ENCODE measurements at regions not wholly inside any gene's neighbourhood (a gene's known extent, or its start where the extent isn't known, plus 50 kb on each side); places are given as distances from the start of the nearest gene placed in this dataset.

DNA sequence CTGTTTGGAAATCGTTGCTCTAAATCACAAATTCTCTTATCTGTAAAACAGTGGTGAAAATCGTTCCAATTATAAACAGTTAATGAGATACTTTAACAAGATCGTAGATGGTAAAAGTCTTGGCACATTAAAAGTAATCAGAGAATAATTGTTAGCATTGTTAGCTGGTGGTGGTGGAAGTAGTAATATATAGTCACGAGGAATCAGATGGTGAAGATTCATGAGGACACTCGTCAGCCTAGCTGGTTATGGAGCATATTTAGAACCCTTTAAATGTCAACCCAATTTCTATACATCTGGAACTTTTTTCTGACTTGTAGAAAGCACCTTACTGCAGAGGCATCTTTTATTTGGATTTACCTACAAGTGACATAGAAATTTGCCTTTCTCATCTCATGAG is 190.8 kb downstream of the TLE1 start:
- Histone ChIP-seq H3K36me3 (no peaks in the 10 kb centered on the region), H3K4me3 (ENCODE audit: low read depth, low read length) (no peak overlapping the region), H3K27me3 (ENCODE audit: insufficient read depth, low read depth, severe bottlenecking) (no peaks in the 10 kb centered on the region), H3K27ac (no peak overlapping the region), H3K9me3 (ENCODE audit: severe bottlenecking) (peaks cover 2% of the 10 kb centered on the region)
- TF ChIP-seq, protein P1, sequence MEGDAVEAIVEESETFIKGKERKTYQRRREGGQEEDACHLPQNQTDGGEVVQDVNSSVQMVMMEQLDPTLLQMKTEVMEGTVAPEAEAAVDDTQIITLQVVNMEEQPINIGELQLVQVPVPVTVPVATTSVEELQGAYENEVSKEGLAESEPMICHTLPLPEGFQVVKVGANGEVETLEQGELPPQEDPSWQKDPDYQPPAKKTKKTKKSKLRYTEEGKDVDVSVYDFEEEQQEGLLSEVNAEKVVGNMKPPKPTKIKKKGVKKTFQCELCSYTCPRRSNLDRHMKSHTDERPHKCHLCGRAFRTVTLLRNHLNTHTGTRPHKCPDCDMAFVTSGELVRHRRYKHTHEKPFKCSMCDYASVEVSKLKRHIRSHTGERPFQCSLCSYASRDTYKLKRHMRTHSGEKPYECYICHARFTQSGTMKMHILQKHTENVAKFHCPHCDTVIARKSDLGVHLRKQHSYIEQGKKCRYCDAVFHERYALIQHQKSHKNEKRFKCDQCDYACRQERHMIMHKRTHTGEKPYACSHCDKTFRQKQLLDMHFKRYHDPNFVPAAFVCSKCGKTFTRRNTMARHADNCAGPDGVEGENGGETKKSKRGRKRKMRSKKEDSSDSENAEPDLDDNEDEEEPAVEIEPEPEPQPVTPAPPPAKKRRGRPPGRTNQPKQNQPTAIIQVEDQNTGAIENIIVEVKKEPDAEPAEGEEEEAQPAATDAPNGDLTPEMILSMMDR (IDR thresholded peaks at IDR 0.05; ENCODE audit: low read depth, low read length): no peak
- no peak for DNase-seq

DNA sequence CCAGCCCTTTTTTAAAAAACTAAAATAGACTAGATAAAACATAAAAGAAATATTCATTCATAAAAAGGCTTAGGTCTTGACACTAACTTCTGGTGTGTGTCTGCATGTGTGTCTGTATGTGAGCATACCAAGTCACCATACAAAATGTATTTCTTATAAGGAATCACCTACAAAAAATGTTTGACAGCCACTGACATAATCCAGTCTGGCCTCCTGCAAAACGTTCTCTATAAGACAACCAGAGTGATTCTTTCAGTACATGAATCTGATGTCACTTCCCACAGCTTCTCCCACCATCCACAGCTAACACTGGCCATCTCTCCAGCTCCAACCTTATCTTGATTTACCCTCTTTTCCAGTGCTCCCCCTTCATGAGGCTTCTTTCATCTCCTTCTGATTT is 192.3 kb downstream of the TLE1 start:
- H3K27ac ChIP-seq: no peak overlapping the region
- no peak for DNase-seq
- no peaks in the 10 kb centered on the region for H3K27me3 ChIP-seq (ENCODE audit: insufficient read depth, low read depth, severe bottlenecking)
- no peaks in the 10 kb centered on the region for H3K36me3 ChIP-seq
- H3K9me3 ChIP-seq (ENCODE audit: severe bottlenecking): peaks cover 2% of the 10 kb centered on the region
- no peak overlapping the region for H3K4me3 ChIP-seq (ENCODE audit: low read depth, low read length)
- TF ChIP-seq, protein P1 (IDR thresholded peaks at IDR 0.05; ENCODE audit: low read depth, low read length): no peak

DNA sequence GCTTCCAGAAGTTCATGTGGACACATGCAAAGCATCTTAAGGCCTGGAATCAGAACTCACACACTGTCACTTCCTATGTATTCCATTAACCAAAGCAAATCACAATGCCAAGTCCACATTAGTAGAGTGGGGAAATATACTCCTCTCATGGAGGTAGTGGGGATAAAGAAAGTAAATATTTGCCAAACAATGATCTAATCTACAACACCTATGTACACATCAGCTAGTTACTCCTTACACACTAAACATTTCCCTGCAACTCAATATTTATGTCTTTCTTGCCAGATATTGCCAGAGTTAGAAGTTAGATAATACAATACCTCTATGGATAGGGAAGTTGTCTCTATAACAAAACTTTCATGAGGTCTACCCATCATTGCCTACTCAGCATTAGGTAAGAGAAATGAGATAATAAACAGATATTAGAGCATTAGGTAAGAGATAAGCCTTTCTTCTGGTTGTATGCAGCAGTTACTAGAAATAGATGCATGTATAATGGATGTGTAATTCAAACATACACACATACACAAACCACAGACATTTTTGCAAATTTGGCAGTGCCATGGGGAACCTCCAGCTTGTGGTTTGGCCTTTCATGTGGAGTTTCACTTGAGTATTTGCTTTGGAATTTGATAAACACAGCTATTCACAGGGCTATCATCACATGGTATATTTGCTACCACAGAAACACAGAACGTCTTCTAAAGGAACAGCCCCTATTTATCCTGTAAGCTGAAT is 196.5 kb downstream of the TLE1 start:
- TF ChIP-seq, protein P1 (IDR thresholded peaks at IDR 0.05; ENCODE audit: low read depth, low read length): no peak
- H3K36me3 ChIP-seq: no peaks in the 10 kb centered on the region
- DNase-seq: no peak
- no peak overlapping the region for H3K4me3 ChIP-seq (ENCODE audit: low read depth, low read length)
- no peaks in the 10 kb centered on the region for H3K27me3 ChIP-seq (ENCODE audit: insufficient read depth, low read depth, severe bottlenecking)
- H3K27ac ChIP-seq: no peak overlapping the region
- peaks cover 2% of the 10 kb centered on the region for H3K9me3 ChIP-seq (ENCODE audit: severe bottlenecking)

DNA sequence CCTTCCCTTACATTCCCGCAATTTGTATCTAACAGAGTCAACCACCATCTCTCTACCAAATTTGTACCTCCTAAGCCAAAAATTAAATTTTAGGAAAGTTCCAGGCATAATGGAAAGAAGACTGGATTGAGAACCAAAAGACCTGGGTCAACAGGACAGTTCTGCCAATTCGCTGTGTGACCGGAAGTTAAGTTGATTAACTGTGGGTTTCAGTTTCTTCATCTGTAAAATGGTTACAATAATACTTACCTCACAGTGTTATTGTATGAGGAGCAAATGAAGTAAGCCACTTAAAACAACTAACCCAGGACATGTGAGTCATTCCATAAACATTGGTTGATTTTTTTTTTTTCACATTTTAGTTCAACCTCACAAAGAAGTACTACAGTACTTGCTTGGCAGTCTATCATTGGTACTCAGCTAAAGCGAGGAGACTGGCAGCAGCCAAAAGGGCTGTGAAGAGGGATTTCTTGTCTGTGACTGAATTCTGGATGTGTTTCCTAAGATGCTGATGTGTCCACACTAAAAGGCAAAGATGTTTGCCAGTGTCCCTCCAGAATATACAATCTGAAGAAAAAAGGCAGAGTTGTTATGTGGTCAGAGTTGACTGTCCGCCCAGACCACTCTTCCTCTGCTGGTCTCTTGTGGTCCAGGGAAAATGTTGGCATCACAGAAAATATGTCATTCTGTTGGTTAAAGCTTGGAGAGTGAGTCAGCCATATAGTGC is 198.6 kb downstream of the TLE1 start:
- H3K36me3 ChIP-seq: no peaks in the 10 kb centered on the region
- no peaks in the 10 kb centered on the region for H3K9me3 ChIP-seq (ENCODE audit: severe bottlenecking)
- H3K27me3 ChIP-seq (ENCODE audit: insufficient read depth, low read depth, severe bottlenecking): no peaks in the 10 kb centered on the region
- TF ChIP-seq, protein P1 (IDR thresholded peaks at IDR 0.05; ENCODE audit: low read depth, low read length): no peak
- no peak overlapping the region for H3K4me3 ChIP-seq (ENCODE audit: low read depth, low read length)
- H3K27ac ChIP-seq: no peak overlapping the region
- DNase-seq: no peak

DNA sequence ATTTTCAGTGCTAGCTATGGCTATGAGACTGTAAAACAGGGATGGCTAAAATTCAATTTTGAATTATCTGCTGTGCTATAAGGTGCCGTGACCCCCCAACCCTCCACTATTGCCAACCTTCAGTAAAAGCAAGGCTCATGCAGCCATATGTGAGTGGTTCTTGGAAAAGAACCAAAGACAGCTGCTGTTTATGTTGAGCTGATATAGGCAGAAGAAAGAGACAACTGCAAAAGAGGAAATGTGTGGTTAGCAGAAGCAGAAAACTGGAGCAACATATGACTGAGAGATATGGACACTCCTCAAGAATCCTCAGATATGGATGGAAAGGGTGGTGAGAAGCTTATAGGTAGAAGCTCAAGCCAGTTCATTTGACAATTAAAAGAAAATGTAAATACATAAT is 200.3 kb downstream of the TLE1 start:
- H3K27me3 ChIP-seq (ENCODE audit: insufficient read depth, low read depth, severe bottlenecking): no peaks in the 10 kb centered on the region

More for the DNA sequence above, 200.3 kb downstream of the TLE1 start:
- H3K9me3 ChIP-seq (ENCODE audit: severe bottlenecking): no peaks in the 10 kb centered on the region
- H3K4me3 ChIP-seq (ENCODE audit: low read depth, low read length): no peak overlapping the region
- no peak overlapping the region for H3K27ac ChIP-seq
- TF ChIP-seq, protein P1 (IDR thresholded peaks at IDR 0.05; ENCODE audit: low read depth, low read length): no peak
- DNase-seq: no peak
- H3K36me3 ChIP-seq: no peaks in the 10 kb centered on the region

Data from WERI-Rb-1 (cell line).